HL-60 (cell line): ENCODE measurements at regions not wholly inside any gene's neighbourhood (a gene's known extent, or its start where the extent isn't known, plus 50 kb on each side); places are given as distances from the start of the nearest gene placed in this dataset.

Source experiments
- DNase-seq, 2 experiments: peaks; one replicate each; pipeline ENCODE4 v3.0.0-alpha.2; 2010 to 2020; ENCODE audit warnings: low read depth in 1 of 2, low spot score in 1 of 2
- H3K27ac ChIP-seq: fragments of 250-450 bp; sonication (Bioruptor Pico); replicated peaks from 2 replicates; pipeline ENCODE4 v1.5.1; 2020; ENCODE audit warnings: mild to moderate bottlenecking, moderate library complexity
- H3K27me3 ChIP-seq: fragments of 250-450 bp; sonication (Bioruptor Pico); 2 replicates; pipeline ENCODE4 v1.5.1; 2021; ENCODE audit warnings: mild to moderate bottlenecking, moderate library complexity; ENCODE audit not compliant: insufficient read depth, poor library complexity, severe bottlenecking
- H3K4me3 ChIP-seq: replicated peaks from 2 replicates; pipeline ENCODE4 v1.5.1; 2011; ENCODE audit warnings: mild to moderate bottlenecking, control low read depth, low read length; ENCODE audit not compliant: insufficient read depth
- GABPA ChIP-seq: IDR thresholded peaks from 2 replicates; pipeline ENCODE4 v1.6.1; 2012; ENCODE audit warnings: low read depth
- POLR2AphosphoS5 ChIP-seq: IDR thresholded peaks from 2 replicates; pipeline ENCODE4 v1.6.1; 2012; ENCODE audit warnings: low read depth
- REST ChIP-seq: IDR thresholded peaks from 2 replicates; pipeline ENCODE4 v1.6.1; 2012; ENCODE audit warnings: low read depth; ENCODE audit not compliant: insufficient replicate concordance
- SPI1 ChIP-seq: IDR thresholded peaks from 2 replicates; pipeline ENCODE4 v1.6.1; 2012; ENCODE audit warnings: low read depth, mild to moderate bottlenecking, borderline replicate concordance
- TF ChIP-seq, protein P1 (sequence below): IDR thresholded peaks from one replicate; pipeline ENCODE4 v1.5.1; 2011; ENCODE audit warnings: low read length, control low read depth, inconsistent platforms; ENCODE audit not compliant: insufficient read depth

DNA sequence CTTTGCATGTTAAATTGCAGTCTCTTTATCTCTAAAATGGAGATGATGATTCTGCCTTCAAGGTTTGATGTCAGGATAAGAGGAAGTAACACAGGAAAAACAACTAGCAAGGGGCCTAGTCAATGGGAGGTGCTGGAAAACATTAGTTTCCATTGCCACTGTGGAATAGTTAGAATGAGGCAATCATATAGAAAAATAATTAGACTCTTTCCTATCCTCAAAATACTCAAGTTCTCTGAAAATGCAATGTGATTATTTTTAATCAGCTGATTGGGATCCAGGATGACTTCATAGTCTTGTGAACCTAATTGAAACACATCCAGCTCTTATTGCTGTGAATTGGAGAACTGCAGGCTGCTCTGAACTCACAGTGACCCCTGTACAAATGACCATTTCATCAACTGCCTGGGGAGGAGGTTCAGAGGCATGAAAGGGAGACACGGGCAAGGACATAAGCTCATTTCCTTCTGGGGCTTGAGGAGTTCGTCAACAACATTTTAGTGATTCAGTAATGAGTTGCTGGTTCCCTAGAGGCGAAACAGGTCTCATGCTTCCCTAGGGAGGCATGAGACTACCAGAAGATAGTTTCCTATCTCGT is 422.5 kb downstream of the LPIN1 start:
- no peak for DNase-seq
- H3K27ac ChIP-seq: no peak overlapping the region
- H3K4me3 ChIP-seq: no peak overlapping the region
- no peak for TF ChIP-seq REST
- TF ChIP-seq GABPA: no peak
- no peak for TF ChIP-seq SPI1
- TF ChIP-seq POLR2AphosphoS5: no peak
- H3K27me3 ChIP-seq: no peaks in the 10 kb centered on the region

- TF ChIP-seq GABPA (no peak), POLR2AphosphoS5 (no peak), SPI1 (no peak), REST (no peak)
- TF ChIP-seq, protein P1, sequence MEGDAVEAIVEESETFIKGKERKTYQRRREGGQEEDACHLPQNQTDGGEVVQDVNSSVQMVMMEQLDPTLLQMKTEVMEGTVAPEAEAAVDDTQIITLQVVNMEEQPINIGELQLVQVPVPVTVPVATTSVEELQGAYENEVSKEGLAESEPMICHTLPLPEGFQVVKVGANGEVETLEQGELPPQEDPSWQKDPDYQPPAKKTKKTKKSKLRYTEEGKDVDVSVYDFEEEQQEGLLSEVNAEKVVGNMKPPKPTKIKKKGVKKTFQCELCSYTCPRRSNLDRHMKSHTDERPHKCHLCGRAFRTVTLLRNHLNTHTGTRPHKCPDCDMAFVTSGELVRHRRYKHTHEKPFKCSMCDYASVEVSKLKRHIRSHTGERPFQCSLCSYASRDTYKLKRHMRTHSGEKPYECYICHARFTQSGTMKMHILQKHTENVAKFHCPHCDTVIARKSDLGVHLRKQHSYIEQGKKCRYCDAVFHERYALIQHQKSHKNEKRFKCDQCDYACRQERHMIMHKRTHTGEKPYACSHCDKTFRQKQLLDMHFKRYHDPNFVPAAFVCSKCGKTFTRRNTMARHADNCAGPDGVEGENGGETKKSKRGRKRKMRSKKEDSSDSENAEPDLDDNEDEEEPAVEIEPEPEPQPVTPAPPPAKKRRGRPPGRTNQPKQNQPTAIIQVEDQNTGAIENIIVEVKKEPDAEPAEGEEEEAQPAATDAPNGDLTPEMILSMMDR: no peak
- DNase-seq: no peak
- Histone ChIP-seq H3K27me3 (no peaks in the 10 kb centered on the region), H3K4me3 (no peak overlapping the region), H3K27ac (no peak overlapping the region)
Measured at GRCh38 chr2:12169721-12170120, 423.3 kb downstream of the LPIN1 start.

DNA sequence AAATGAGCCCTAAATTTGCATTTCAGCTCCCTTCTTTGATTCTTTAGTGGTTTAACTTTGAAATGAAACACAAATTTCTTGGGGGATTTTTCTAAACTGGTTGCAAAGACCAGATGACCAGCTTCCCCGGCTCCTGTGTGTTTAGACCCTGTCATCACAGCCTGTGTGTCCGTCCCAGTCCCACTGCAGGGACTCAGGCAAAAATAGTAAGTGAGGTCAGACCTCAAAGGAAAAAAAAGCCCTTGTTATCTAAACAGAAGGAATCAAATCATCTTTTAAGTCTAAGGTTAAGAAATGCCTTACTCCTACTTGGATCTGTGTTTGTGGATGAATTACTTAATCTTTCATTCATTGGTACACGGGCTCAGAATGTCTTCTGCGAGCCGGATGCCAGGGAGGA is 423.7 kb downstream of the LPIN1 start:
- TF ChIP-seq POLR2AphosphoS5: no peak
- no peak for TF ChIP-seq GABPA
- TF ChIP-seq, protein P1: no peak
- TF ChIP-seq SPI1: no peak
- no peak for TF ChIP-seq REST
- no peak overlapping the region for H3K4me3 ChIP-seq
- no peak for DNase-seq
- H3K27ac ChIP-seq: no peak overlapping the region
- H3K27me3 ChIP-seq: no peaks in the 10 kb centered on the region
